ENCODE measurements at regions not wholly inside any gene's neighbourhood (a gene's known extent, or its start where the extent isn't known, plus 50 kb on each side); places are given as distances from the start of the nearest gene placed in this dataset.

DNA sequence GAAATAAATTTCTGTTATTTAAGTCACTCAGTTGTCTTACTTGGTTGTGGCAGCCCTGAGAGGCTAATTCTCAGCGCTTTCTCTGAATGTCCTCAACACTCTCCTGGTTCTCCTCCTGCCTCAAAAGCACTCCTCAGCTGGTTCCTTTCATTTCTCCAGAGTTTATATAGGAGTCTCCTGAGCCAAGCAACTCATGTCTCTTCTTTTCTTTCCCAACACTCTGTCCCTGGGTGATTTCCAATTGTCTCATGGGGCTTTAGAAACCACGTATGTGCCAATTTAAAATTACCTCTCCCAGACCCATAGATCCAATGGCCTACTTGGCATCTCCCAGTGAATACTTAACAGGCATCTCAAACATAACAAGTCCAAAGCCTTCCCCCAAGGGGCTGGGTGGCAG, 184.3 kb downstream of the TTC32 start:
- TF ChIP-seq, protein P1, sequence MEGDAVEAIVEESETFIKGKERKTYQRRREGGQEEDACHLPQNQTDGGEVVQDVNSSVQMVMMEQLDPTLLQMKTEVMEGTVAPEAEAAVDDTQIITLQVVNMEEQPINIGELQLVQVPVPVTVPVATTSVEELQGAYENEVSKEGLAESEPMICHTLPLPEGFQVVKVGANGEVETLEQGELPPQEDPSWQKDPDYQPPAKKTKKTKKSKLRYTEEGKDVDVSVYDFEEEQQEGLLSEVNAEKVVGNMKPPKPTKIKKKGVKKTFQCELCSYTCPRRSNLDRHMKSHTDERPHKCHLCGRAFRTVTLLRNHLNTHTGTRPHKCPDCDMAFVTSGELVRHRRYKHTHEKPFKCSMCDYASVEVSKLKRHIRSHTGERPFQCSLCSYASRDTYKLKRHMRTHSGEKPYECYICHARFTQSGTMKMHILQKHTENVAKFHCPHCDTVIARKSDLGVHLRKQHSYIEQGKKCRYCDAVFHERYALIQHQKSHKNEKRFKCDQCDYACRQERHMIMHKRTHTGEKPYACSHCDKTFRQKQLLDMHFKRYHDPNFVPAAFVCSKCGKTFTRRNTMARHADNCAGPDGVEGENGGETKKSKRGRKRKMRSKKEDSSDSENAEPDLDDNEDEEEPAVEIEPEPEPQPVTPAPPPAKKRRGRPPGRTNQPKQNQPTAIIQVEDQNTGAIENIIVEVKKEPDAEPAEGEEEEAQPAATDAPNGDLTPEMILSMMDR (IDR thresholded peaks at IDR 0.05), result no peak
- DNase-seq (ENCODE audit: low spot score) (no peak), ATAC-seq (ENCODE audit: low FRiP score) (no peak)

DNA sequence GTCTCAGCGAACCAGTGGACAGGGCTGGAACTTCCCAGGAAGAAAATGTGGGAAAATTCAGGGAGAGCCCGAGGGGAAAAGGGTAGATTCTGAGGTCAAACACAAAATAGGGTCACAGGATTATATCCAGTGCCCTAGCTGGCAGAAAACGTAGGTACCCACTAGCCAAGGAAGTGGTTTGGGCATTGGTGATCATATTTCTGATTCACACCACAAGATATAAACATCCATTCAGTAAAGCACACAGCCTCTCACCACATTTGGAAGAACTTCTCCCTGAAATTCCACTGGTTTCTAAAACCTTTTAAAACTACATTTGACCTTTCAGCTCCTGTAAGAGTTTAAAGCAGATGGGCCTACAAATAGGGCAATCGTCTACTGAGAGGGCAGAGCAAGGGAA, 186.9 kb downstream of the TTC32 start:
- TF ChIP-seq, protein P1 (IDR thresholded peaks at IDR 0.05), result no peak
- DNase-seq (ENCODE audit: low spot score), result no peak
- ATAC-seq (ENCODE audit: low FRiP score), result no peak

DNA sequence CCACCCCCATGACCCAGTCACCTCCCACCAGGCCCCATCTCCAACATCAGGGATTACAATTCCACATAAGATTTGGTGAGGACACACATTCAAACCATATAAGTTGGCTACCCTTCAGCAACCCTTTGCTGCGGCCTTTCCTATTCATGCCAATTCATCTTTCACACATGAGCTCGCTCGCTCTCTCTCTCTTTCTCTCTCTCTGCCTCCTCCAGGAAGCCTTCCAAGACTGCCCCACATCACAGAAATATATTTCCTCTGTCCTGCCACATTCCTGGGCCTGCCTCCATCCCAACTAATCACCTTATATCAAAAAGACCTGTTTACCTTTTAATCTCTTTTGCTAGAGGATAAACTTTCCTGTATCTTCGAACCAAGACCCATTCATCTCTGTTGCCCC, 188.9 kb downstream of the TTC32 start:
- TF ChIP-seq, protein P1 (IDR thresholded peaks at IDR 0.05), result no peak
- no peak for ATAC-seq (ENCODE audit: low FRiP score)
- DNase-seq (ENCODE audit: low spot score), result no peak

DNA sequence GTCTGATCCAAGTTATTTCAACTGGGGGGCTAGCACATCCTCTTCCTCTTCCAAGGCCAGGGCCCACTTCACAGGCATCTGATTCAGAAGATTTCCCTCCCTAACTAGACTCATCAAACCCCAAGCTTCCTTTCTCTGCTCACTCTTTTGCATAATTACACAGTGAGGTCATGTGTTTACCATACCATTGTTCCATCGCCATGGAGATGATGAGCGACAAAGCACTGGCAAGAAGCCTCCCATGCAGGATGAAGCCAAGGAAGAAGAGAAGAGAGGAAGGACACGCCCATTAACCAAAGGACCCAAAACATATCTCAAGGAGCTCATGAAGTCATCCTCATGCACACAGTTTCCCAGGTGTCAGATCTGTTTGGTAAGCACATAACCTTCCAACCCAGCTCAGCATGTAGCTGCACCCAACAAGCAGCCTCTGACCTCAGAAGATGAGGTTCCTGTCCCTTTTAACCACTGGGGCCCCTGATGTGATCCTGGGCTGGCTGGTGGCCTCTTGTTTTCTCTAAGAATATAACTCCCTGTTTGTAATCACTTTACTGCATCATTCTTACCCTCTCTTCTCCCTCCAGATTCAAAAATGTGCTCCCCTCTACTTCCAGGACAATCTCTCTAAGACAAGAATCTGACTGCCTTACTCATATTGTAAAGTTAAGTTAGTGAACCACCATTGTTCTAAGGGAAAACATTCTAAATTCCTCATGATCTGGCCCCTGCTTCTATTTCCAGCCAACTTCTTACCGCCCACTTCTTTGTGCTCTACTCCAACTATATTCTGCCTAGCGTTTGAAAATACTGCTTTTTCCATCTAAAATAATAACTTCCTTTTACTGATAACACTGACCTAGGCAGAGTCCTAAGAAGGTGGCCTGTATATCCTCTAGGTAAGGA, 190.1 kb downstream of the TTC32 start:
- DNase-seq (ENCODE audit: low spot score), result no peak
- ATAC-seq (ENCODE audit: low FRiP score), result peak; percentile 53
- TF ChIP-seq, protein P1 (IDR thresholded peaks at IDR 0.05), result no peak

DNA sequence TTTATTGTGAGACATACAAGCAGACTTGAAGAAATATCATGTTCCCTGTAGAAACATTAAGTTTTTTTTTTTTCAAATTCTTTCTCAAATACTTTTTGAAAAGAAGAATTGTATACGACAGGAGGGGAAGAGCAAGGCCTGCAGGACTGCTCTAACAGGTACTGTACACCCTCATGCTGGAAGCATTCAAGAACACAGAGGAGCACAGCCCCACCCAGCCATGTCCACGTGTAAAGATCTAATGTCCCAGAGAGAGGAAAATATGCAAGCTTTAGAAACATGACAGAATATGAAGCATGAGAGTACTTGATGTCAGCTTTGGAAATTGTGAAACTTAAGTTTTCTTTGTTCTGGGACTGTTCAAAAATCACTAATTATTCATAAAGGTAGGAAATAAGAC, 191.6 kb downstream of the TTC32 start:
- no peak for ATAC-seq (ENCODE audit: low FRiP score)
- no peak for DNase-seq (ENCODE audit: low spot score)
- TF ChIP-seq, protein P1 (IDR thresholded peaks at IDR 0.05), result no peak

DNA sequence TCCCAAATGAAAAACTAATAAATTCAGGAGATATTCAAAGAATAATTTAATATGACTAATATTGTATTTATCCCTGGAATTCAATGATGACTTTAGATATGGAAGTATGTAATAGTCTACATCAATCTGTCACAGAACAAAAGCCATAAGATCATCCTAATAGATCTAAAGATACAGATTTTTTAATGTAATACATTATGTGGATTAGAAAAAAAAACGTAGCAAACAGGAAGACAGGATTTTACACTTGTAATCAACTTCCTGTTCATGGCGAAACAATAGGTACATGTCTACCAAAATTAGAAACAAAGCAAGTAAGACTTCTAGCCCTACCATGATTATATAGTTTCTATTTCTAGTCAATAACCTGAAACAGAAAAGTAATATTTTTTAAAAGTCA, 192.2 kb downstream of the TTC32 start:
- TF ChIP-seq, protein P1 (IDR thresholded peaks at IDR 0.05), result no peak
- no peak for DNase-seq (ENCODE audit: low spot score)
- ATAC-seq (ENCODE audit: low FRiP score), result no peak

DNA sequence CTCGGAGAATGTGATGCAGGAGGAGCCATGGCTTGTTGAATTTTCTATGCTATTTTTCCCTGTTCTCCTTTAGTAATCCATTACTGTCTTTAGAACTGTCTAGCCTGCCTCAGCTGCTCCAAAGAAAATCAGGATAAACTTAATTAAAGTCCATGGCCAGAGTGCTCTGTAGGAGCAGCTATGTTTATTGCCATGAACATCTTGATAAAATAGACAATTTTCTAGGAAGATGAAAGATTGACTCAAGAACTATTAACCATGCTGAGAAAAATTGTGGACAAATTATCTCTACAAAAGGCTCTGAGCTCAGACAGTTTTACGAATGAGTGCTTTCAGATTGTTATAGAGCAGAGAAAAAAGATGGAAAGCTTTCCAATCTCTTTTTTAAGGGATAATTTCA, 193.0 kb downstream of the TTC32 start:
- ATAC-seq (ENCODE audit: low FRiP score), result no peak
- no peak for DNase-seq (ENCODE audit: low spot score)
- TF ChIP-seq, protein P1 (IDR thresholded peaks at IDR 0.05), result no peak

Measured in omental fat pad (tissue), 3 donors.